ENCODE measurements at regions not wholly inside any gene's neighbourhood (a gene's known extent, or its start where the extent isn't known, plus 50 kb on each side); places are given as distances from the start of the nearest gene placed in this dataset.

DNA sequence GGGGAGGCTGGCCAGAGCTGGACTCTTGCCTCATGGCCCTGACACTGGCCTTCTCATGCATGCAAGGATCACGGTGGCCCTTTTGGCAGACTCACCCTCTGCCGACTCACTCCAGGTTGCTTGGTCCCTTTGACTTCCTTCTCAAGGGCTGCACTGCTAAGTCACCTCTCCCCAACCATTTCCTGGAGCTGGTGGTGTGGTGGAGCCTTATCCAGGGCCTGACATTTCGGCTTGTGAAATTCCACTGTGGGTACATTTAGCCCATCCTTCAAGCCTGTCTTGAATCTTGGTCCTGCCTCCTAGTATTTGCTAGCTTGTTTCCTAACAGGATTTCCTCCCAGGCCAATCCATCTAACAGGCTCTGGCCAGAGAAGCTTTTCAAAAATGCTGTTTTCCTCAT lies 52.6 kb upstream of the JUN start:
- H3K9ac ChIP-seq (ENCODE audit: low read depth, low read length): no peak overlapping the region
- no peaks in the 10 kb centered on the region for H3K9me3 ChIP-seq (ENCODE audit: control insufficient read depth, insufficient read depth, low read length)
- H3K4me1 ChIP-seq (ENCODE audit: insufficient read depth, low read length): no peaks in the 10 kb centered on the region
- no peaks in the 10 kb centered on the region for H3K36me3 ChIP-seq (ENCODE audit: insufficient read depth, low read length)

DNA sequence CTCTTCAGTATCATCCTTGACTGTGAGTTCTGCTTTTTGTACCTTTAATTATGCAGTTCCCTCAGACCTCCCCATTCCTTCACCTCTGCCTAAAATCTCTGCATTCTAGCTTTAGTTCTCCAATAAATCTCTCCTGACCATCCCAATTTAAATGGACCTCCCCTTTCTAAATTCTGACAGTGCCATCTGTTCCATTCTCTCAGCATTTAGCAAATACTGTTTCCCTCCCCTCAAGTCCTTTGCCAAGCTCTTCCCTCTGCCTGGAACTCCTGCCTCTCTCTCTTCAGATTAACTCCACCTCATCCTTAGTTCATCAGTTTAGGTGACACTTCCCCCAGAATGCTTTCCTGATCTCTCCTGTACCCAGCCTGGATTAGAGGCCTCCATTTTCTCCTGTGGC lies 54.0 kb upstream of the JUN start:
- Histone ChIP-seq H3K9me3 (ENCODE audit: control insufficient read depth, insufficient read depth, low read length) (no peaks in the 10 kb centered on the region), H3K4me1 (ENCODE audit: insufficient read depth, low read length) (no peaks in the 10 kb centered on the region), H3K36me3 (ENCODE audit: insufficient read depth, low read length) (no peaks in the 10 kb centered on the region), H3K9ac (ENCODE audit: low read depth, low read length) (no peak overlapping the region)

DNA sequence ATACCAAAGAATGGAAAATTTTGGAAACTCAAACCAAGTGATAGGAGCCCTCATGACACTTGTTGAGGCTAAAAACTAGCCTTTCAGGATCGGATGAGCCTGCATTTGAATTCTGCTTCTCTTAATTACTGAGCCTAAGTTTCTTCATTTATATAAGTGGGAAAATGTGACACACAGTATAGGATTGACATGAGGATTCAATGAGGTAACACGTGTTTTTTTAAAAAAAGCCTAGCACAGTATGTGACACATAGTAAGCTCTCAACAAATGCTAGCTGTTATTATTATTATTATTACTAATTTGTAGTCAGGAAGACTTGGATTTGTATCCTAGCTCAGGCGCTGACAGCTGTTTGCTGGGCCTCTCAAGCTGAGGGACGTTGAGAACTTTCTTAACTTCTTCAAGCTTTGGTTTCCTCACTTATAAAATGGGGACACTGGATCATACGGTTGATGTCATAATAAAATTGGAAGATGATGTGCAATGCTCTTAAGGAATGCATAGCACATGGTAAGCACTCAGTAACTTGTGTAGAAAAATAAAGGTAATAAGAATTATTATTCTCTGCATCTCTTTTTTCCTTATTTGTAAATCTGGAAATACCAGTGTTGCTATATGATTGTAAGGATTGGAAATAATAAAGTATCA lies 55.4 kb upstream of the JUN start:
- Histone ChIP-seq H3K4me1 (ENCODE audit: insufficient read depth, low read length) (no peaks in the 10 kb centered on the region), H3K9me3 (ENCODE audit: control insufficient read depth, insufficient read depth, low read length) (no peaks in the 10 kb centered on the region), H3K9ac (ENCODE audit: low read depth, low read length) (no peak overlapping the region), H3K36me3 (ENCODE audit: insufficient read depth, low read length) (no peaks in the 10 kb centered on the region)

DNA sequence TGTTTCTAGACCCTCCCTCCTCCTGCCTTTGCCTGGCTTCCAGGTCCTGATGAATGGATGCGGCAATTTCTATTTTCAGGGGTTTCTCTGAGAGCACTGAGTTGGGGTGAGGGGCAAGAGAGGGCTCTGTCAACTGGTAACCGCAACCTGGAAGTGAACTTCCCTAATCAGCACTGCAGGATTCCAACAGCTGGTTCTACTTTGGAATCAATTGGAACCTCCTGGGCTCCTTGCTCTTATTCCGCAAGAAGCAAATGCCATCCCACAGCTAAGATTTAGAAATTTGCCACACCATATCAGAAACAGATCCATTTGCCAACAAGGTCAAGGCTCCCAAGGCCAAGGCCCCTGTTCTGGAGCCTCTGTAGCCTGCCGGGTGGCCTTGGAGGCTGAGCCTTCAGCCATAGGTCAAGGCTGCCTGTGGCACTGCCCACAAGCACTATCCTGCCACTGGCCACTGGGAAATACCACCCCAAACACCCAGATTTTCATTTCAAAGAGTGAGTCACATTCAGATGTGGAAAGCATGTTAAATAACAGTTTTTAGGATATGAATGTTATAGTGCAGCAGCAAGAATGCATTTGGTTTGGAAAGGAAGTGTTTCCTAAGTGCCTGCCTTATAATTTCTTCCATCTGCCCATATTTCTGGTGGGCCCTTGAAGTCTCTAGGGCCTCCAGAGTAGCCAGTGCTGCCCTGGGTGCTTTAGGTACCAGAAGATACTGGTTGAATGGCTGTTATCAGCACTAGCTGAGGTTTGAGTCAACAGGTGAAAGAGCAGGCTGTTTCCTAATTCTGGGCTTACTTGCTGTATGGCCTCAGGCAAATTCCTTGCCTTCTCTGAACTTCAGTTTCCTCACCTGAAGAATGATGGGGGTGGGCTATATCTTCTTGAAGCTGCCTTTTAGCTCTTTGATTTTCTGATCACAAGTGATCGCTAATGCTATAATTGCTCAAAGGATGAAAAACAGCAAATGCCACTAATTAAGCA lies 56.3 kb upstream of the JUN start:
- Histone ChIP-seq H3K4me1 (ENCODE audit: insufficient read depth, low read length) (no peaks in the 10 kb centered on the region), H3K9ac (ENCODE audit: low read depth, low read length) (no peak overlapping the region), H3K9me3 (ENCODE audit: control insufficient read depth, insufficient read depth, low read length) (no peaks in the 10 kb centered on the region), H3K36me3 (ENCODE audit: insufficient read depth, low read length) (no peaks in the 10 kb centered on the region)

DNA sequence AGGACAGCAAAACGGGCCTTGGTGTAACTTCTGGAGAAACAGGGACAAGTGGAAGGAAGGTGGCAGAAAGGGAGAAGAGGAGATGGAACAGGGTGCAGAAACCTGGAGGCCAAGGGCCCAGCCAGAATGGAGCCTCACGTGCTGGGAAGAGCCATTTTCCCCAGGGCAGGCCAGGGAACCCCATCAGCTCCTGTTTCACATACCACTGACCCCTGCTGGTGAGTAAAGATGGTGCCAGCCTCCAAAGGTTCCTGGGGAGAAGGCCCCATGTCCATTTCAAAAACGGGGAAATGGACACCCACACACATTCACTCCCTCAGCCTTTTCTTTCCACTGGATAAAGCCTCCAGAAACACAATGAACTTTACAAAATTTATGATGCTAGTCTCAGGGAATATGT lies 57.6 kb upstream of the JUN start:
- Histone ChIP-seq H3K4me1 (ENCODE audit: insufficient read depth, low read length) (no peaks in the 10 kb centered on the region), H3K9ac (ENCODE audit: low read depth, low read length) (no peak overlapping the region), H3K9me3 (ENCODE audit: control insufficient read depth, insufficient read depth, low read length) (no peaks in the 10 kb centered on the region), H3K36me3 (ENCODE audit: insufficient read depth, low read length) (no peaks in the 10 kb centered on the region)

DNA sequence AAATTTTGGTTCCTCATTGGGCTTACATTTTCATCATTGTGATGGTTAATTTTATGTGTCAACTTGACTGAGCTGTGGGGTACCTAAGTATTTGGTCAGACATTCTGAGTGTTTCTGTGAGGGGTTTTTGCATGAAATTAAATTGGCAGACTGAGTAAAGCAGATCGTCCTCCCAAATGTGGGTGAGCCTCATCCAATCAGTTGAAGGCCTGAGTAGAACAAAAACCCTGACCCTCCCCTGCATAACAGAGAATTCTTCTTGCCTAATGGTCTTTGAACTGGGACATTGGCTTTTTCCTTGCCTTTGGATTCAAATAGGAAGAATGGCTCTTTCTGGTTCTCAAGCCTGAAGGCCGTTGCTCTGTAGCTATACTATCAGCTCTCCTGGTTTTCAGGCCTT lies 59.1 kb upstream of the JUN start:
- H3K4me1 ChIP-seq (ENCODE audit: insufficient read depth, low read length): no peaks in the 10 kb centered on the region
- H3K9ac ChIP-seq (ENCODE audit: low read depth, low read length): no peak overlapping the region
- no peaks in the 10 kb centered on the region for H3K36me3 ChIP-seq (ENCODE audit: insufficient read depth, low read length)
- H3K9me3 ChIP-seq (ENCODE audit: control insufficient read depth, insufficient read depth, low read length): no peaks in the 10 kb centered on the region

DNA sequence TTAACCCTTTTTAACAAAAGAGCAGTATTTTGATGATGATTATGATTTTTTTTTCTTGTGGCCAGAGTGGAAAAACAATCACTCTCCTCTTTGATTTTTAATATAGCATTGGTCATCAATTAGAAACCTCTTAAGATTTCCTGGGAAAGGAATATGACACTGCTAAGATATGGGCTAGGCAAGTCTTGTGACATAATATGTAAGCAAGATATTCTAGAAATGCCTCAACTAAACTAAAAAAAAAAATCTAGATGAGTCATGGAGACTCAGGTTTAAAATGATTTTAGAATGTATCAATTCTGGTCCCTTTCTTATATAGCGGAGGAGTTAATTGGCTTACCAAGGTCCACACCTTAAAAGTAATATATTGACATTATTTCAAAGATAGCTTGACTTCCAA lies 60.3 kb upstream of the JUN start:
- Histone ChIP-seq H3K4me1 (ENCODE audit: insufficient read depth, low read length) (peaks cover 3% of the 10 kb centered on the region), H3K9ac (ENCODE audit: low read depth, low read length) (no peak overlapping the region), H3K36me3 (ENCODE audit: insufficient read depth, low read length) (no peaks in the 10 kb centered on the region), H3K9me3 (ENCODE audit: control insufficient read depth, insufficient read depth, low read length) (no peaks in the 10 kb centered on the region)

DNA sequence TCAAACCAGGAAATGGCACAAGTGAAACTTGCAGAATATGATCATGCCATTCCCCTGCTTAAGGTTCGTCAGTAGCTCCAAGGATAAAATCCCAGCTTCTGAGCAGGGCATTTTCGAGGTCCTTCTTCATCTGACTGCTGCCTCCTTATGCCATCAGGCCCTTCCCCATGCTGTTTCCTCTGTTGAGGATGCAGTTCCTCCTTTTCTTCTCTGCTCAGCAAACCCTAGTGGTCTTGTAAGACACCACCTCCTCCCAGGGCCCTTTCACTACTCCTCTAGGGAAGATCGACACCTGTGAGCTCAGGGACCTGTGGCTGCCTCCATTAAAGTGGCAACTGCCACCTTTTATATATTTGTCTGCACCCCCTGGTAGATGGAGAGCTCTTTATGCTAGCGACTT lies 62.1 kb upstream of the JUN start:
- H3K36me3 ChIP-seq (ENCODE audit: insufficient read depth, low read length): no peaks in the 10 kb centered on the region
- H3K4me1 ChIP-seq (ENCODE audit: insufficient read depth, low read length): peaks cover 11% of the 10 kb centered on the region
- H3K9me3 ChIP-seq (ENCODE audit: control insufficient read depth, insufficient read depth, low read length): no peaks in the 10 kb centered on the region
- no peak overlapping the region for H3K9ac ChIP-seq (ENCODE audit: low read depth, low read length)

DNA sequence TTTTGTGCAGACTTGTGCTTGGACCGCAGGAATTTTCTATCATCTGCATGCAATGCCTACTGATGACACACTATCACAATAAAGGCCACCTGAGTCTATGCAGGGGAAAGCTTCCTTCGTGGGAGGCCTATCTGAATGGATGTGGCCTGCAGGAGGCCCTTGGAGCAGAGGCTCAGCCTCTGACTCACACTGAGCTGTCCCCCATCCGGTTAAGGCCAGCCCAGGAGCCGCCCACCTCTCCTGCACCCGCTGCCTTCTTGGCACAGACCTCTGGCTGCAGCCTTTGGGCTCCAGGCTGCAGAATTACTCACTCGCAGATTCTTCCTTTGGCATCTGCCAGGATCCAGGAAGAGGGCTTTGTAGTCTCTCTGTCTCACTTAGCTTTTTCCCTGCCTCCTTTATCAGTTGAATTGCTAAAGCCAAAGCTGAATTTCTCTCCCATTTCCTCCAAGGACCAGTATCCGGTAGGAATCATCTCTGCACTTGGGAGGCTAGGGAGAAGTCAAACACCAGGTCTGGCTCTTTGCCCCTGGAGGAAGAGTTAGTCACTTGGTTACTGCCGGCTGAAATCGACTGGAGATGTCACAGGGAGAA lies 65.1 kb upstream of the JUN start:
- H3K36me3 ChIP-seq (ENCODE audit: insufficient read depth, low read length): no peaks in the 10 kb centered on the region
- peaks cover 20% of the 10 kb centered on the region for H3K4me1 ChIP-seq (ENCODE audit: insufficient read depth, low read length)
- H3K9me3 ChIP-seq (ENCODE audit: control insufficient read depth, insufficient read depth, low read length): no peaks in the 10 kb centered on the region
- no peak overlapping the region for H3K9ac ChIP-seq (ENCODE audit: low read depth, low read length)

DNA sequence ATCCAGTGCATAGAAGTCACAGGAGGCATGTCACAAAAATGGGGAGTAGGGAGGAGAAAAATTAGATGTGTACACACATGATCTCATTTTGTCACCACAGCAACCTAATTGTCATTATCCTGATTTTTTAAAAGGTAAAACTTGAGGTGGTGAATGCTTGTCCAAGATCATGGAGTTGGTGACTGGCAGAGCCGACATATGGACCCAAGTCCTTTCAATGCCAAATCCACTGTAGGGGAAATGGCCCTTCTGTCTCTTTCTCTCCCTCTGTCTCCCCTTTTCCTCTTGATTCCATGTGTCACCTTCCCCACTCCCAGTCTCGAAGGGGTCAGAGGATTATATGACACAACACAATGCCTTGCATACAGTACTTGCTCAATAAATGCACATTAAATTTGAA lies 65.7 kb upstream of the JUN start:
- Histone ChIP-seq H3K36me3 (ENCODE audit: insufficient read depth, low read length) (no peaks in the 10 kb centered on the region), H3K4me1 (ENCODE audit: insufficient read depth, low read length) (peaks cover 20% of the 10 kb centered on the region), H3K9me3 (ENCODE audit: control insufficient read depth, insufficient read depth, low read length) (no peaks in the 10 kb centered on the region), H3K9ac (ENCODE audit: low read depth, low read length) (no peak overlapping the region)

DNA sequence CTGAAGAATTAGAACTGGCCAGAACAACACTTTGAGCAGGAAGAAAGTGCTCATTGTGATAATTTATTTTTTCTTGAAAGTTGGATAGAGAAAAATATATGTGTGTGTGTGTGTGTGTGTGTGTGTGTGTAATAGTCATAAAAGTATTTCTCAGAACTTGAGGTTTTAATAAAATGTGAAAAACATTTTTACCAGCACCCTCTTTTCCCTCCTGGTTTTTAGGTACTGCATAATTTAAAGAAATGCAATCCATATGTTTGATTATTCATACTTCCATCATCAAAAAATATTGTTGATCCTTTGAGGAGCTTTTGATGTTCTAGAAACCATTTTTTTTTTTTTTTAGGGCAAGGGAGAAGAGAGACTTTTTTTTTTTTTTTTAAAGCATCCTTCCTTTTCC lies 66.8 kb upstream of the JUN start:
- Histone ChIP-seq H3K9ac (ENCODE audit: low read depth, low read length) (no peak overlapping the region), H3K36me3 (ENCODE audit: insufficient read depth, low read length) (no peaks in the 10 kb centered on the region), H3K9me3 (ENCODE audit: control insufficient read depth, insufficient read depth, low read length) (no peaks in the 10 kb centered on the region), H3K4me1 (ENCODE audit: insufficient read depth, low read length) (peaks cover 20% of the 10 kb centered on the region)

DNA sequence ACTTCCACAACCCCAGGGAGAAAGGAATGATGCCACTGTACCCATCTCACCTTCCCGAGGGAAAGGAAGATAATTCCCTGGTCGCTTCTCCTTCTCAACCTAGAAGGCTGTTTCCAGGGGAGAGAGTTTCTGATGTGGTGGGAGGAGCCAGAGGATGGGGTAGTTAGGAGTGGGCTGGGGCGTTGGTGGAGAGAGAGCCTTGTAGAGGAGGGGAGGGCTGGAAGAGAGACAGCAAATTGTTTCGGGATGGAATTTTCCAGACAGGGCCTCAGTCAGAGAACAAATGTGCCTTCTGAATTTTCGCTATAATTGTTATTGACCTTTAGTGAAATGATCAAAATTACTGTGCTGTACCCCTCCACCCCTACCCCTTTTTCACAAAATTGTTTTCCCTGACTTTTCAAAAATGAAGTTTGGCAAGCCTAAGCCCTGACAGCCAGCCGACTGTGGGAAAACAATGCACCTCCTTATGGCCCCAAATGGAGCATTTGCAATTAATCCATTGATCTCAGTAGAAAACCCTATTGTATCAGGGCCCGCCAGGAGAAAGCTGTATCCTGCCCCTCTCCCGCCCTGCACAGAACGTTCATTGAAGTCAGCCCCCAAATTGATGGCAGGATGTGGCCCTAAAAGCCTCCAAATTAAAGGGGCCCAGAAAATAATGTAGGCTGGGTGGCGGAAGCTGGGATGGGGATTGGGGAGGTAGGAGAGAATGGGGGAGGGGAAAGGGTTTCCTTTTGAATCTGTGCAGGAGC lies 69.1 kb upstream of the JUN start:
- Histone ChIP-seq H3K9ac (ENCODE audit: low read depth, low read length) (no peak overlapping the region), H3K36me3 (ENCODE audit: insufficient read depth, low read length) (no peaks in the 10 kb centered on the region), H3K4me1 (ENCODE audit: insufficient read depth, low read length) (peaks cover 20% of the 10 kb centered on the region), H3K9me3 (ENCODE audit: control insufficient read depth, insufficient read depth, low read length) (no peaks in the 10 kb centered on the region)

DNA sequence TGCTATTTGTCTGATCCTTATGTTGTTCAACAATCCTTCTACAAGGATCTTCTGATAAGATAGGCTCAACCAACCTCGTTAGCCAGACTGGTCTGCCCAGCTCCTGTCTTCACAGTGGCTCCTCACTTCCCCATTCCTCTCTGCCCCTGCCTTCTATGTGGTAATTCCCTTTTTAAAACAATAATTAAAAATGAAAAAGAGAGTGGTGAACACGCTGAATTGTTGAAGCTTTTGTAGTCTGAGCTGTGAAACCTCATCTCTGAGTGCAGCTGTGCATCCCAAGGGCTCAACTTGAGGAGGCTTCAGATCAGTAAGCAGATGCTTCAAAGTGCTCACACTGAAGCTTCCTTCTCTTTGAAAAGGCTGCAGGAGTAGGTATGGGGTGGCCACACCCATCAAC lies 70.7 kb upstream of the JUN start:
- H3K4me1 ChIP-seq (ENCODE audit: insufficient read depth, low read length): peaks cover 13% of the 10 kb centered on the region

More for the DNA sequence above, 70.7 kb upstream of the JUN start:
- no peak overlapping the region for H3K9ac ChIP-seq (ENCODE audit: low read depth, low read length)
- no peaks in the 10 kb centered on the region for H3K9me3 ChIP-seq (ENCODE audit: control insufficient read depth, insufficient read depth, low read length)
- no peaks in the 10 kb centered on the region for H3K36me3 ChIP-seq (ENCODE audit: insufficient read depth, low read length)

Measured in ES-I3 (cell line).